ENCODE measurements at regions not wholly inside any gene's neighbourhood (a gene's known extent, or its start where the extent isn't known, plus 50 kb on each side); places are given as distances from the start of the nearest gene placed in this dataset.
"Not testable (repeated sequence)": the region's sequence is repeated elsewhere in the genome, so short reads cannot be mapped to it uniquely, and the experiment has no call there.

DNA sequence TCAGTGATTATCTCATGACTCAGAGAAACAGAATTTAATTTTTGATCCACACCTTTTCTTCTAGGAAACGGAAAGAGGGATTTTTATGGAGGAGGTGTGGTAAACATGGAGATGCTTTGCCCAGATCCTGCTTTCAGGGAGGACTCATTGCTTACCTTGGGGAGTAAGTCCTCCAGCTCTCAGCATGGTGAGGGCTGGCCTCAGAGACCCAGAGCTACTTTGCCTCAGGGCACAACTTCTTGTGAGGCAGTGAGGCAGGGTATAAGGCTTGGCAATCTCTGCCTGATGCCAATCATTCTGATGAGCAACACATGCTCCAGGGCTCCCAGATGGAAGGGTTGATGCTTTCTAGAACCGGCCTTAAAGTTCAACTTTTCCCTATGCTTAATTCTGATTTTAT lies 189.9 kb upstream of the DCC start:
- no peak for DNase-seq (ENCODE audit: low spot score)
- H3K4me1 Mint-ChIP-seq (ENCODE audit: unreplicated experiment), result no peaks in the 10 kb centered on the region
- H3K27me3 Mint-ChIP-seq (ENCODE audit: unreplicated experiment), result peaks cover 2% of the 10 kb centered on the region
- no peak overlapping the region for H3K4me3 Mint-ChIP-seq (ENCODE audit: unreplicated experiment)
- H3K9me3 Mint-ChIP-seq (ENCODE audit: unreplicated experiment), result no peaks in the 10 kb centered on the region
- H3K36me3 Mint-ChIP-seq (ENCODE audit: low read depth, unreplicated experiment), result no peaks in the 10 kb centered on the region
- no peak overlapping the region for H3K27ac Mint-ChIP-seq (ENCODE audit: unreplicated experiment)
- TF ChIP-seq, protein P1, sequence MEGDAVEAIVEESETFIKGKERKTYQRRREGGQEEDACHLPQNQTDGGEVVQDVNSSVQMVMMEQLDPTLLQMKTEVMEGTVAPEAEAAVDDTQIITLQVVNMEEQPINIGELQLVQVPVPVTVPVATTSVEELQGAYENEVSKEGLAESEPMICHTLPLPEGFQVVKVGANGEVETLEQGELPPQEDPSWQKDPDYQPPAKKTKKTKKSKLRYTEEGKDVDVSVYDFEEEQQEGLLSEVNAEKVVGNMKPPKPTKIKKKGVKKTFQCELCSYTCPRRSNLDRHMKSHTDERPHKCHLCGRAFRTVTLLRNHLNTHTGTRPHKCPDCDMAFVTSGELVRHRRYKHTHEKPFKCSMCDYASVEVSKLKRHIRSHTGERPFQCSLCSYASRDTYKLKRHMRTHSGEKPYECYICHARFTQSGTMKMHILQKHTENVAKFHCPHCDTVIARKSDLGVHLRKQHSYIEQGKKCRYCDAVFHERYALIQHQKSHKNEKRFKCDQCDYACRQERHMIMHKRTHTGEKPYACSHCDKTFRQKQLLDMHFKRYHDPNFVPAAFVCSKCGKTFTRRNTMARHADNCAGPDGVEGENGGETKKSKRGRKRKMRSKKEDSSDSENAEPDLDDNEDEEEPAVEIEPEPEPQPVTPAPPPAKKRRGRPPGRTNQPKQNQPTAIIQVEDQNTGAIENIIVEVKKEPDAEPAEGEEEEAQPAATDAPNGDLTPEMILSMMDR (IDR thresholded peaks at IDR 0.05; ENCODE audit: unreplicated experiment), result no peak

- Mint-ChIP-seq H3K27me3 (ENCODE audit: unreplicated experiment) (peaks cover 2% of the 10 kb centered on the region), H3K4me3 (ENCODE audit: unreplicated experiment) (no peak overlapping the region), H3K36me3 (ENCODE audit: low read depth, unreplicated experiment) (no peaks in the 10 kb centered on the region), H3K9me3 (ENCODE audit: unreplicated experiment) (no peaks in the 10 kb centered on the region), H3K27ac (ENCODE audit: unreplicated experiment) (no peak overlapping the region), H3K4me1 (ENCODE audit: unreplicated experiment) (no peaks in the 10 kb centered on the region)
- no peak for DNase-seq (ENCODE audit: low spot score)
- TF ChIP-seq, protein P1 (IDR thresholded peaks at IDR 0.05; ENCODE audit: unreplicated experiment), result no peak
Measured at GRCh38 chr18:52152036-52152435, 188.0 kb upstream of the DCC start.

- Mint-ChIP-seq H3K27ac (ENCODE audit: unreplicated experiment) (no peak overlapping the region), H3K4me1 (ENCODE audit: unreplicated experiment) (no peaks in the 10 kb centered on the region), H3K27me3 (ENCODE audit: unreplicated experiment) (no peaks in the 10 kb centered on the region), H3K4me3 (ENCODE audit: unreplicated experiment) (no peak overlapping the region), H3K9me3 (ENCODE audit: unreplicated experiment) (no peaks in the 10 kb centered on the region), H3K36me3 (ENCODE audit: low read depth, unreplicated experiment) (no peaks in the 10 kb centered on the region)
- no peak for DNase-seq (ENCODE audit: low spot score)
- TF ChIP-seq, protein P1 (IDR thresholded peaks at IDR 0.05; ENCODE audit: unreplicated experiment), result no peak
Measured at GRCh38 chr18:52156166-52156565, 183.8 kb upstream of the DCC start.

DNA sequence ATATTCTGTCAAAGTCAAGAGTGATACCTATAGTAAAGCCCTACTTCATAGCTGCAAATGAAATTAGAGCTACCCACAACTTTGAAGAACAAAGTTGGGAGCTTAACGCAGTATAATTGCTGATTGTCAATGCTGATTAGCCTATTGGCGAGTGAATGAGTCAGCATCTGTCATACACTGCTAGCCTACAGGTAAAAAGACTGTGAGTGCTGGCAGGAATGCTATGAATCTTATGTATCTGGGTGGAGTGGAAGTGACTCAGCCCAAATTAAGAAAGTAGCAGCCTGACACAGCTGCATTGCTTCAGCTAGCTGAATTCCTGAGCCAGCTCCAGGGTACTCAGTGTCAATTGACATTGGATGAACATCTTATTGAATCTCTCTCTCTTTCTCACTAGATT lies 179.4 kb upstream of the DCC start:
- no peak for DNase-seq (ENCODE audit: low spot score)
- Mint-ChIP-seq H3K27ac (ENCODE audit: unreplicated experiment) (no peak overlapping the region), H3K27me3 (ENCODE audit: unreplicated experiment) (no peaks in the 10 kb centered on the region), H3K4me3 (ENCODE audit: unreplicated experiment) (no peak overlapping the region), H3K9me3 (ENCODE audit: unreplicated experiment) (peaks cover 4% of the 10 kb centered on the region), H3K4me1 (ENCODE audit: unreplicated experiment) (no peaks in the 10 kb centered on the region), H3K36me3 (ENCODE audit: low read depth, unreplicated experiment) (no peaks in the 10 kb centered on the region)
- TF ChIP-seq, protein P1 (IDR thresholded peaks at IDR 0.05; ENCODE audit: unreplicated experiment), result no peak

DNA sequence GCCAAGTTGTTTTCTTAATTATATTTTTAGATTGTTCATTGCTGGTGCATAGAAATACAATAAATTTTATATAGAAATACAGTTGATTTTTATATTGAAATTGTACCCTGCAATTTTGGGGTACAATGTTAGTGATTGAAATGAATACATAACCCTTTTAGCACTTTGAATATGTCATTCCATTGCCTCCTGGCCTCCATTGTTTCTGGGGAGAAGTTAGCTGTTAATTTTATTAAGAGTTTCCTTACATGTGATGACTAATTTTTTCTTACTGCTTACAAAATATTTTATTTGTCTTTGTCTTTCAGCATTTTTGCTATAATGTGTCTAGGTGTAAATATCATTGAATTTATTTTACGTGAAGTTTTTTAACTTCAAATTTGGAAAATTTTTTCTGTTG lies 176.5 kb upstream of the DCC start:
- Mint-ChIP-seq H3K9me3 (ENCODE audit: unreplicated experiment) (peaks cover 4% of the 10 kb centered on the region), H3K4me1 (ENCODE audit: unreplicated experiment) (no peaks in the 10 kb centered on the region), H3K36me3 (ENCODE audit: low read depth, unreplicated experiment) (no peaks in the 10 kb centered on the region), H3K27me3 (ENCODE audit: unreplicated experiment) (no peaks in the 10 kb centered on the region), H3K4me3 (ENCODE audit: unreplicated experiment) (no peak overlapping the region), H3K27ac (ENCODE audit: unreplicated experiment) (no peak overlapping the region)
- DNase-seq (ENCODE audit: low spot score), result no peak
- TF ChIP-seq, protein P1 (IDR thresholded peaks at IDR 0.05; ENCODE audit: unreplicated experiment), result no peak

GRCh38 chr18:52168131-52168530 lies 171.9 kb upstream of the DCC start:
- not testable (repeated sequence) for H3K4me3 Mint-ChIP-seq (ENCODE audit: unreplicated experiment); H3K9me3 Mint-ChIP-seq (ENCODE audit: unreplicated experiment); H3K27ac Mint-ChIP-seq (ENCODE audit: unreplicated experiment)

More at GRCh38 chr18:52168131-52168530, 171.9 kb upstream of the DCC start:
- not testable (repeated sequence) for H3K36me3 Mint-ChIP-seq (ENCODE audit: low read depth, unreplicated experiment); H3K4me1 Mint-ChIP-seq (ENCODE audit: unreplicated experiment); DNase-seq (ENCODE audit: low spot score); H3K27me3 Mint-ChIP-seq (ENCODE audit: unreplicated experiment)

Measured in endothelial cell (in vitro differentiated cells).